ENCODE measurements at regions not wholly inside any gene's neighbourhood (a gene's known extent, or its start where the extent isn't known, plus 50 kb on each side); places are given as distances from the start of the nearest gene placed in this dataset.
"Not testable (repeated sequence)": the region's sequence is repeated elsewhere in the genome, so short reads cannot be mapped to it uniquely, and the experiment has no call there.

- Mint-ChIP-seq H3K4me3 (ENCODE audit: unreplicated experiment) (no peak overlapping the region), H3K27me3 (ENCODE audit: low read depth) (peaks cover 20% of the 10 kb centered on the region), H3K9me3 (ENCODE audit: low read depth) (peaks cover 9% of the 10 kb centered on the region), H3K36me3 (ENCODE audit: low read depth) (no peaks in the 10 kb centered on the region), H3K4me1 (ENCODE audit: low read depth) (no peaks in the 10 kb centered on the region), H3K27ac (ENCODE audit: unreplicated experiment) (no peak overlapping the region)
- TF ChIP-seq CTCF (IDR thresholded peaks at IDR 0.05), result no peak
- no peak for DNase-seq (ENCODE audit: low spot score)
Measured at GRCh38 chr4:177256950-177257349, 52.7 kb upstream of the NEIL3 start.

GRCh38 chr4:177259466-177259865 lies 50.2 kb upstream of the NEIL3 start:
- H3K27ac Mint-ChIP-seq (ENCODE audit: unreplicated experiment), result not testable (repeated sequence)

More at GRCh38 chr4:177259466-177259865, 50.2 kb upstream of the NEIL3 start:
- peaks cover 18% of the 10 kb centered on the region for H3K27me3 Mint-ChIP-seq (ENCODE audit: low read depth)
- H3K4me1 Mint-ChIP-seq (ENCODE audit: low read depth); H3K36me3 Mint-ChIP-seq (ENCODE audit: low read depth); DNase-seq (ENCODE audit: low spot score); H3K4me3 Mint-ChIP-seq (ENCODE audit: unreplicated experiment); H3K9me3 Mint-ChIP-seq (ENCODE audit: low read depth): not testable (repeated sequence)
